Lower leg skin (tissue), 4 donors: ENCODE measurements at regions not wholly inside any gene's neighbourhood (a gene's known extent, or its start where the extent isn't known, plus 50 kb on each side); places are given as distances from the start of the nearest gene placed in this dataset.
"Not testable (repeated sequence)": the region's sequence is repeated elsewhere in the genome, so short reads cannot be mapped to it uniquely, and the experiment has no call there.

Experiments used
- DNase-seq, 2 donors: peaks; one replicate each; pipeline ENCODE4 v3.0.0-alpha.2; 2019; ENCODE audit warnings: low spot score in 2 of 2
- H3K4me3 ChIP-seq: fragments of 200-600 bp; sonication (generic); 2 replicates; pipeline ENCODE4 v1.5.1; 2017; ENCODE audit warnings: mild to moderate bottlenecking, low read depth; ENCODE audit not compliant: poor library complexity, severe bottlenecking
- CTCF ChIP-seq, 3 donors: fragments of 450-650 bp; IDR thresholded peaks; one replicate each; pipeline ENCODE4 v1.5.1; 2016; ENCODE audit warnings: antibody characterized with exemption in 3 of 3, mild to moderate bottlenecking in 3 of 3, moderate library complexity in 2 of 3
- POLR2A ChIP-seq, 2 donors: fragments of 450-650 bp; IDR thresholded peaks; one replicate each; pipeline ENCODE4 v1.6.1; 2016 to 2017; ENCODE audit warnings: antibody characterized with exemption in 2 of 2, mild to moderate bottlenecking in 1 of 2, moderate library complexity in 1 of 2
- WGBS, 2 donors: methylation state at CpG; one replicate each; pipeline ENCODE4 v1.1.5; 2018; 5-methylcytosine and 5-hydroxymethylcytosine counted together
- intact Hi-C: fragments of 100-400 bp; cut with DNase I; formaldehyde crosslinking; loops from one replicate; pipeline ENCODE4 v1.15.0; 2023; ENCODE audit warnings: low total_unique reads

- DNase-seq, result no peak
- intact Hi-C loops, result loop anchor here (10.0 kb wide), 1 partner anchor 218 kb away; no protein-coding TSS in a partner anchor
- H3K4me3 ChIP-seq, result no peak overlapping the region
- 58 to 76% methylated on average over 1 of the region's 1 CpG for WGBS, 2 donors
- no peak for TF ChIP-seq CTCF (IDR thresholded peaks at IDR 0.05)
- TF ChIP-seq POLR2A (IDR thresholded peaks at IDR 0.05), result no peak
Observed at GRCh38 chr18:38186491-38186890, 620.9 kb upstream of the CELF4 start.

- intact Hi-C loops, result no loop called here
- H3K4me3 ChIP-seq, result no peak overlapping the region
- no peak for DNase-seq
- TF ChIP-seq CTCF (IDR thresholded peaks at IDR 0.05), result no peak
- TF ChIP-seq POLR2A (IDR thresholded peaks at IDR 0.05), result no peak
- WGBS, 2 donors, result 34 to 52% methylated on average over 3 of the region's 3 CpGs
Observed at GRCh38 chr18:38174594-38174993, 609.0 kb upstream of the CELF4 start.

- WGBS, 2 donors, result 88 to 93% methylated on average over 1 of the region's 1 CpG
- no peak for DNase-seq
- TF ChIP-seq POLR2A (IDR thresholded peaks at IDR 0.05), result no peak
- TF ChIP-seq CTCF (IDR thresholded peaks at IDR 0.05), result no peak
- no peak overlapping the region for H3K4me3 ChIP-seq
- intact Hi-C loops, result no loop called here
Observed at GRCh38 chr18:38174173-38174572, 608.6 kb upstream of the CELF4 start.

- intact Hi-C loops, result no loop called here
- TF ChIP-seq CTCF (IDR thresholded peaks at IDR 0.05) (no peak), POLR2A (IDR thresholded peaks at IDR 0.05) (no peak)
- DNase-seq, result no peak
- H3K4me3 ChIP-seq, result no peak overlapping the region
Observed at GRCh38 chr18:38170845-38171244, 605.2 kb upstream of the CELF4 start.

GRCh38 chr18:38167623-38168022 is 602.0 kb upstream of the CELF4 start:
- no peak overlapping the region for H3K4me3 ChIP-seq
- intact Hi-C loops, result no loop called here
- no peak for DNase-seq
- TF ChIP-seq POLR2A (IDR thresholded peaks at IDR 0.05) (no peak), CTCF (IDR thresholded peaks at IDR 0.05) (no peak)
- WGBS, 2 donors, result 83 to 89% methylated on average over 2 of the region's 2 CpGs

- H3K4me3 ChIP-seq, intact Hi-C loops, DNase-seq: not testable (repeated sequence)
Observed at GRCh38 chr18:38153116-38153515, 587.5 kb upstream of the CELF4 start.
